ENCODE measurements at regions not wholly inside any gene's neighbourhood (a gene's known extent, or its start where the extent isn't known, plus 50 kb on each side); places are given as distances from the start of the nearest gene placed in this dataset.
"Not testable (repeated sequence)": the region's sequence is repeated elsewhere in the genome, so short reads cannot be mapped to it uniquely, and the experiment has no call there.

- not testable (repeated sequence) for TF ChIP-seq NFIB (CRISPR knock-in tag; IDR thresholded peaks at IDR 0.05; ENCODE audit: borderline replicate concordance); ZFX (CRISPR knock-in tag; IDR thresholded peaks at IDR 0.05; ENCODE audit: low read depth); ZNF407 (CRISPR knock-in tag; IDR thresholded peaks at IDR 0.05; ENCODE audit: not compliant biosample characterization); ZNF83 (CRISPR knock-in tag; IDR thresholded peaks at IDR 0.05; ENCODE audit: borderline replicate concordance); ERF (CRISPR knock-in tag; IDR thresholded peaks at IDR 0.05); ZNF24 (IDR thresholded peaks at IDR 0.05); FOXM1 (CRISPR knock-in tag; IDR thresholded peaks at IDR 0.05); ATF1 (CRISPR knock-in tag; IDR thresholded peaks at IDR 0.05); MAX (IDR thresholded peaks at IDR 0.05); JUN (CRISPR knock-in tag; IDR thresholded peaks at IDR 0.05); KLF13 (CRISPR knock-in tag; IDR thresholded peaks at IDR 0.05); JARID2 (CRISPR knock-in tag; IDR thresholded peaks at IDR 0.05; ENCODE audit: insufficient replicate concordance)
Measured at GRCh38 chr2:132351668-132352067, 64.9 kb upstream of the GPR39 start.
